Loucy (cell line): ENCODE measurements at regions not wholly inside any gene's neighbourhood (a gene's known extent, or its start where the extent isn't known, plus 50 kb on each side); places are given as distances from the start of the nearest gene placed in this dataset.

Experiments
- H2AFZ ChIP-seq: fragments of 200-600 bp; sonication (generic); 2 replicates; pipeline ENCODE4 v1.6.0; 2016; ENCODE audit warnings: antibody characterized with exemption, mild to moderate bottlenecking, low read length, moderate library complexity
- H3F3A ChIP-seq: fragments of 200-600 bp; 2 replicates; pipeline ENCODE4 v1.6.0; 2016; ENCODE audit warnings: antibody characterized with exemption, low read depth, mild to moderate bottlenecking
- H3K27me3 ChIP-seq: fragments of 200-600 bp; sonication (generic); 2 replicates; pipeline ENCODE4 v1.6.1; 2014; ENCODE audit warnings: low read length, mild to moderate bottlenecking; ENCODE audit not compliant: insufficient read depth, poor library complexity, severe bottlenecking
- H3K36me3 ChIP-seq: fragments of 200-600 bp; sonication (generic); 2 replicates; pipeline ENCODE4 v1.6.1; 2016; ENCODE audit warnings: low read length; ENCODE audit not compliant: insufficient read depth
- H3K4me1 ChIP-seq: fragments of 200-600 bp; sonication (generic); 2 replicates; pipeline ENCODE4 v1.5.1; 2014; ENCODE audit warnings: low read length, mild to moderate bottlenecking; ENCODE audit not compliant: insufficient read depth, poor library complexity, severe bottlenecking
- H3K4me2 ChIP-seq: fragments of 200-600 bp; sonication (generic); 2 replicates; pipeline ENCODE4 v1.6.0; 2014; ENCODE audit warnings: antibody characterized with exemption, low read length, low read depth, mild to moderate bottlenecking; ENCODE audit not compliant: poor library complexity, severe bottlenecking
- H3K4me3 ChIP-seq: fragments of 200-600 bp; sonication (generic); 2 replicates; pipeline ENCODE4 v1.5.1; 2014; ENCODE audit warnings: low read length, mild to moderate bottlenecking, mixed read lengths; ENCODE audit not compliant: poor library complexity, severe bottlenecking
- H3K79me2 ChIP-seq: fragments of 200-600 bp; sonication (generic); 2 replicates; pipeline ENCODE4 v1.6.1; 2014; ENCODE audit warnings: low read length; ENCODE audit not compliant: insufficient read depth
- H3K9ac ChIP-seq: fragments of 200-600 bp; sonication (generic); 2 replicates; pipeline ENCODE4 v1.6.0; 2014; ENCODE audit warnings: mild to moderate bottlenecking, low read depth, low read length, moderate library complexity; ENCODE audit not compliant: poor library complexity, severe bottlenecking
- H3K9me2 ChIP-seq: fragments of 200-600 bp; sonication (generic); replicated peaks from 2 replicates; pipeline ENCODE4 v1.6.1; 2016; ENCODE audit warnings: low read depth, low read length, mixed read lengths
- H3K9me3 ChIP-seq: fragments of 200-600 bp; sonication (generic); 2 replicates; pipeline ENCODE4 v1.6.1; 2014; ENCODE audit warnings: mild to moderate bottlenecking, antibody characterized with exemption, low read length, low read depth; ENCODE audit not compliant: insufficient read depth
- H4K20me1 ChIP-seq: fragments of 200-600 bp; sonication (generic); 2 replicates; pipeline ENCODE4 v1.6.0; 2014; ENCODE audit warnings: antibody characterized with exemption, low read length, mild to moderate bottlenecking; ENCODE audit not compliant: insufficient read depth, poor library complexity, severe bottlenecking
- EZH2phosphoT487 ChIP-seq: fragments of 200-600 bp; IDR thresholded peaks from 2 replicates; pipeline ENCODE4 v1.6.1; 2018; ENCODE audit warnings: antibody characterized with exemption, mild to moderate bottlenecking, moderate library complexity, borderline replicate concordance
- TF ChIP-seq, protein P1 (sequence below): fragments of 200-600 bp; sonication (generic); conservative IDR thresholded peaks from 2 replicates; pipeline ENCODE4 v1.5.1; 2014; ENCODE audit warnings: mild to moderate bottlenecking, antibody characterized with exemption, low read length

DNA sequence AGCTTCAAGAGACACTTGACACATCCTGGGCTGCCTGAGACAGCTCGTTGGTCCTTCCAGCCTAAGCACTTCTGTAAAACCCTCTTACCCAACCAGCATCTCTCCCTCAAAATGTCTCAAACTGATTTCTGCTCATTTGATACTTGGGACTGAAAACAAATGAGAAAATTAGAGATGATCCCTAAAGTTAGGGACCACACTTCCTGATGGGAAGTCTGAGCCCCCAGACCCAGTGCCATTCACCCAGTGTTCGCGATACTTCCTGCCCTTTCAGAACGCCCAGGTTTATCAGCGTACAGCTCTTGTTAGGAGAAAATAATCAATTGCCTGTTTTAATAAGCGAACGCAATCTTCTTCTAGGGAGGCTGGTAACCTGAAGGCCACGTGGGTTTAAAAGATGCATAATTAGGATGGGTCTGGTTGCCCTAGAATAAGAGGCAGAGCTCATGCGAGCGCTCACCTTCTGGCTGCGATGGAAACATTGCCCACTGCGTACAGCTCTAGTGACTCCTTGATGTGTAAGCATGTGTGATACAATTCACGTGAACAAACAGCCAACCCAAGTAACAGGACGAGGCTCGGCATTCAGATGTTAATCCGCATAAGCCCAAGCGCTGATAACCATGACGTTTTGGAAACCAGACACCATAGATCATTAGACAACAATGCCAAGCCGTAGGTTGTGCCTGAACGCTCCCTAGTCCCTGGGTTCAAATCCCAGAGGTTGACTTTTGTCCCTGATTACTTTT is 213.1 kb downstream of the FOXL1 start:
- H3F3A ChIP-seq: no peaks in the 10 kb centered on the region
- no peak overlapping the region for H2AFZ ChIP-seq
- H3K36me3 ChIP-seq: no peaks in the 10 kb centered on the region
- H3K9me2 ChIP-seq: no peaks in the 10 kb centered on the region
- no peaks in the 10 kb centered on the region for H3K79me2 ChIP-seq
- H3K9me3 ChIP-seq: no peaks in the 10 kb centered on the region
- TF ChIP-seq, protein P1, sequence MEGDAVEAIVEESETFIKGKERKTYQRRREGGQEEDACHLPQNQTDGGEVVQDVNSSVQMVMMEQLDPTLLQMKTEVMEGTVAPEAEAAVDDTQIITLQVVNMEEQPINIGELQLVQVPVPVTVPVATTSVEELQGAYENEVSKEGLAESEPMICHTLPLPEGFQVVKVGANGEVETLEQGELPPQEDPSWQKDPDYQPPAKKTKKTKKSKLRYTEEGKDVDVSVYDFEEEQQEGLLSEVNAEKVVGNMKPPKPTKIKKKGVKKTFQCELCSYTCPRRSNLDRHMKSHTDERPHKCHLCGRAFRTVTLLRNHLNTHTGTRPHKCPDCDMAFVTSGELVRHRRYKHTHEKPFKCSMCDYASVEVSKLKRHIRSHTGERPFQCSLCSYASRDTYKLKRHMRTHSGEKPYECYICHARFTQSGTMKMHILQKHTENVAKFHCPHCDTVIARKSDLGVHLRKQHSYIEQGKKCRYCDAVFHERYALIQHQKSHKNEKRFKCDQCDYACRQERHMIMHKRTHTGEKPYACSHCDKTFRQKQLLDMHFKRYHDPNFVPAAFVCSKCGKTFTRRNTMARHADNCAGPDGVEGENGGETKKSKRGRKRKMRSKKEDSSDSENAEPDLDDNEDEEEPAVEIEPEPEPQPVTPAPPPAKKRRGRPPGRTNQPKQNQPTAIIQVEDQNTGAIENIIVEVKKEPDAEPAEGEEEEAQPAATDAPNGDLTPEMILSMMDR: no peak
- TF ChIP-seq EZH2phosphoT487: no peak
- H3K4me1 ChIP-seq: peaks cover 7% of the 10 kb centered on the region
- H4K20me1 ChIP-seq: no peaks in the 10 kb centered on the region
- no peaks in the 10 kb centered on the region for H3K27me3 ChIP-seq
- H3K4me3 ChIP-seq: no peak overlapping the region
- H3K4me2 ChIP-seq: no peak overlapping the region
- no peak overlapping the region for H3K9ac ChIP-seq

DNA sequence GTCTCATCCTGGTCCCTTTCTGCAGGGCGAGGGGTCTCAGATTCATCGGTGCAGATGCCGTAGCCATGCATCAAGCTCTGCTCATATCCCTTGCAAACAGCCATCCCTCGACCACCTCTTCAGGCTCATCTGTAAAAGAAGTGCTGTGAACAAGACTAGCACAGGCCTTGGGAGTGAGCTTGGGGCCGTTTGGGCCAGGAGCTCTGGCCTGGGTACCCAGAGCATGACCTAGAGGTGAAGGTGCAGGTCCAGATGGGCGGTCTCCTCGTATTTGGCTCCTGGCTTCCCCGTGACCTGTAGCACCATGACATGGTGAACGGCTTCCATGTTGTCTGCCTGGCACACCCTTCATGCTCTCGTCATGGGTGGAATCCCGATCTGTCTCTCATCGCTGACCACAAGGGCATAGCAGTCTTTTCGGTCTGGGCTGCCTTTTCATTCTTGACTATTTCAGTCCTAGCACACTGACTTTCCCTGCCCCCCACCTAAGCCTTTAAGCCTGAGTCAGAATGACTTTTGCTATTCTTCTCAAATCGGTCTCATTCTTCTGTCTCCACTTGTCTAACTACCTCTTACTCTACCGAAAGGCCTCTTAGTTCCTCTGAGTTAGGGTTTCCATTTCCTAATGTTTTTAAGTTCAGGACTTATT is 216.0 kb downstream of the FOXL1 start:
- H3K4me2 ChIP-seq: no peak overlapping the region
- no peak overlapping the region for H2AFZ ChIP-seq
- H3K9me3 ChIP-seq: no peaks in the 10 kb centered on the region
- H3K79me2 ChIP-seq: no peaks in the 10 kb centered on the region
- no peaks in the 10 kb centered on the region for H3K27me3 ChIP-seq
- H3K9me2 ChIP-seq: no peaks in the 10 kb centered on the region
- H3K36me3 ChIP-seq: no peaks in the 10 kb centered on the region
- H3F3A ChIP-seq: no peaks in the 10 kb centered on the region
- H4K20me1 ChIP-seq: no peaks in the 10 kb centered on the region
- no peak overlapping the region for H3K4me3 ChIP-seq
- TF ChIP-seq, protein P1: no peak
- no peak for TF ChIP-seq EZH2phosphoT487
- H3K9ac ChIP-seq: no peak overlapping the region
- peaks cover 6% of the 10 kb centered on the region for H3K4me1 ChIP-seq

DNA sequence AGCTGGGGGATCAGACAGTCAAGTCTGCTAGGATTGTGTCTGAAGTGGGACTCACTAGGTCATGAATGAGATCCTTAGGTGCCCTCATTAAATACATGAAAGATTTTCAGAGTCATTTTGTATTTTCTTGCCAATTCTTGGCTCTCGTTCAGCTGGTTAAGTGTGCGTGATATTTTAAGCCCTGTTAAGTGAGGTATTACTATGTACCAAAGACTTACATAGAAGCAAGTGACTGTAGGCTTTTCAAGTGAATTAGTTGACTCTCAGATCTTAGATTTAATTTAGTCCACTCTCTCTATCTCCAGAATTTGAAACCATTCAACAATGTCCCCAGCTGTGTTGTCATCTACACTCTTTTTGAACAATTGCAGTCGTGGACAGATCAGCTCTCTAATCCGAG is 219.4 kb downstream of the FOXL1 start:
- no peaks in the 10 kb centered on the region for H3K27me3 ChIP-seq
- no peak overlapping the region for H2AFZ ChIP-seq
- H3K9me3 ChIP-seq: no peaks in the 10 kb centered on the region
- H3K9me2 ChIP-seq: no peaks in the 10 kb centered on the region
- H3K4me2 ChIP-seq: no peak overlapping the region
- H3K79me2 ChIP-seq: no peaks in the 10 kb centered on the region
- no peaks in the 10 kb centered on the region for H3K36me3 ChIP-seq
- TF ChIP-seq, protein P1: no peak
- no peak for TF ChIP-seq EZH2phosphoT487
- no peak overlapping the region for H3K4me3 ChIP-seq
- H3K9ac ChIP-seq: no peak overlapping the region
- H4K20me1 ChIP-seq: no peaks in the 10 kb centered on the region
- peaks cover 18% of the 10 kb centered on the region for H3K4me1 ChIP-seq
- no peaks in the 10 kb centered on the region for H3F3A ChIP-seq
